ENCODE measurements at regions not wholly inside any gene's neighbourhood (a gene's known extent, or its start where the extent isn't known, plus 50 kb on each side); places are given as distances from the start of the nearest gene placed in this dataset.

DNA sequence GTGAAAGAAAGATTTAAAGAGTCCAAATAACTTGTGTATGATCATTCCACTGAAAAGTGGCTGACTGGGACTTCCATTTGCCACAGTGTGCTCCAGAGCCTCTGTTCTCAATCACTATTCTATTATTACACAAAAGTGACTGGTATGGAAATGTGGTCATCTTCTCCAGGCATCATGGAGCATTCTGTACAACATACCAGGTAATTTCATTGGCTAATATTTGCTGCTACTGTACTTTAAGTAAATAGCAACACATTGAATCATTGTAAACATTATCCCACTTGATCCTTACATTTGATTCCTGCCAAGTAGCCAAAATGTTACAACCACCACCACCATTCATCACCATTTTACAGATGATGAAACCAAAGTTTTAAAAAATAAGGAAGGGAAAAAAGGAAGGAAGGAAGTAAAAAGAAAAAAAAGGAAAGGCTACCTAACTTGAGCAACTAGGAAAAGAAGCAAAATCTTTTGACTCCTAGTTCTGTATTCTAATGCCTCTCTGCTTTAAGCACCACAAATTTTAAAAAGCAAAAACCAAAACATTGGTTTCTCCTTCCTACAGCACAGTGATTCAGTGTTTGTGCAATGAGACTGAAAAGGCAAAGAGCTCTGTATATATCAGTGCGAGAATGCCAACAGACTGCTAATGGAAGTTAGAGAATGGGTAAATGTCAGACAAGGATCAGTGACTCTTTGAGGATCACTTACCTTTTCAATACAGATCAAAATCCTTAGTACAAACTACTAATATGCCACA, 361.4 kb upstream of the PTBP2 start:
- ATAC-seq (no peak), DNase-seq (no peak)
- Histone ChIP-seq H3K27me3 (ENCODE audit: control insufficient read depth, insufficient read depth, low read length) (no peaks in the 10 kb centered on the region), H3K4me1 (ENCODE audit: control insufficient read depth, insufficient read depth, low read length) (no peaks in the 10 kb centered on the region), H3K27ac (ENCODE audit: low read length) (no peak overlapping the region), H3K9me3 (ENCODE audit: control insufficient read depth, insufficient read depth, low read length) (no peaks in the 10 kb centered on the region), H3K4me3 (ENCODE audit: low read length) (no peak overlapping the region), H3K36me3 (ENCODE audit: control insufficient read depth, insufficient read depth, low read length) (no peaks in the 10 kb centered on the region)
- no peak overlapping the region for H3K4me3 Mint-ChIP-seq
- WGBS (ENCODE audit: insufficient coverage), result no CpG with 5 or more reads among the region's 1 CpG
- TF ChIP-seq, protein P1, sequence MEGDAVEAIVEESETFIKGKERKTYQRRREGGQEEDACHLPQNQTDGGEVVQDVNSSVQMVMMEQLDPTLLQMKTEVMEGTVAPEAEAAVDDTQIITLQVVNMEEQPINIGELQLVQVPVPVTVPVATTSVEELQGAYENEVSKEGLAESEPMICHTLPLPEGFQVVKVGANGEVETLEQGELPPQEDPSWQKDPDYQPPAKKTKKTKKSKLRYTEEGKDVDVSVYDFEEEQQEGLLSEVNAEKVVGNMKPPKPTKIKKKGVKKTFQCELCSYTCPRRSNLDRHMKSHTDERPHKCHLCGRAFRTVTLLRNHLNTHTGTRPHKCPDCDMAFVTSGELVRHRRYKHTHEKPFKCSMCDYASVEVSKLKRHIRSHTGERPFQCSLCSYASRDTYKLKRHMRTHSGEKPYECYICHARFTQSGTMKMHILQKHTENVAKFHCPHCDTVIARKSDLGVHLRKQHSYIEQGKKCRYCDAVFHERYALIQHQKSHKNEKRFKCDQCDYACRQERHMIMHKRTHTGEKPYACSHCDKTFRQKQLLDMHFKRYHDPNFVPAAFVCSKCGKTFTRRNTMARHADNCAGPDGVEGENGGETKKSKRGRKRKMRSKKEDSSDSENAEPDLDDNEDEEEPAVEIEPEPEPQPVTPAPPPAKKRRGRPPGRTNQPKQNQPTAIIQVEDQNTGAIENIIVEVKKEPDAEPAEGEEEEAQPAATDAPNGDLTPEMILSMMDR (IDR thresholded peaks at IDR 0.05), result no peak
- H3K27me3 Mint-ChIP-seq (ENCODE audit: low read depth in 2 of 2), result no peaks in the 10 kb centered on the region
- H3K4me1 Mint-ChIP-seq, result no peaks in the 10 kb centered on the region
- H3K36me3 Mint-ChIP-seq, result no peaks in the 10 kb centered on the region
- no peak overlapping the region for H3K27ac Mint-ChIP-seq
- intact Hi-C loops (cut with micrococcal nuclease), result no loop called here
- H3K9me3 Mint-ChIP-seq, result peaks cover 15 to 27% of the 10 kb centered on the region in 2 donors

DNA sequence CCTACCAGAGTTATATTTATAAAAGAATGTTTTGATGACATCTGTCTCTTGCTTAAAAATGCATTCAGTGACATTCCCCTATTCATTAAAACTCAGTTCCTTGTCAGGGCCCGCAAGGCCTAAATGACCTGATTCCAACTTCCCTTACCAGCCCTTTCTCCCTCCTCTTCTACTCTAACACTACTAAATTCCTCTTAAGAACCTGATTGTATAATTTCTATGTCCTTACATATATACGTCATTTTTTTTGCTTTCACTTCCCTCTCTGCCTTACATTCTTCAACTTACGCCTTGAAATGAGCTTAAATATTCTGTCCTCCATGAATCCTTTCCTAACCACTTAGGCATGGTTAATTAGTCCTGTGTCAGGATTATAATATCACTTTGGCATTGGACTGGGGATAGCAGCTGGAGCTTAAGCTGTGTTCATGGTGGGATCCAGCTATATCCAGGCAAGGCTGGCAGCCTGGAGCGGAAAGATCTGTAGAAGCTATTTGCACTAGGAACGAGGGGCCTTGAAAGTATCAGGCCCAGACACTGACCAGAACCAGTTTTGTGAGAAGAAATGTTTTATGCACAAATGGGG, 360.2 kb upstream of the PTBP2 start:
- WGBS (ENCODE audit: insufficient coverage), result 82% methylated on average over 4 of the region's 5 CpGs
- Histone ChIP-seq H3K4me3 (ENCODE audit: low read length) (no peak overlapping the region), H3K27me3 (ENCODE audit: control insufficient read depth, insufficient read depth, low read length) (no peaks in the 10 kb centered on the region), H3K9me3 (ENCODE audit: control insufficient read depth, insufficient read depth, low read length) (no peaks in the 10 kb centered on the region), H3K36me3 (ENCODE audit: control insufficient read depth, insufficient read depth, low read length) (no peaks in the 10 kb centered on the region), H3K4me1 (ENCODE audit: control insufficient read depth, insufficient read depth, low read length) (no peaks in the 10 kb centered on the region), H3K27ac (ENCODE audit: low read length) (no peak overlapping the region)
- no peaks in the 10 kb centered on the region for H3K4me1 Mint-ChIP-seq
- TF ChIP-seq, protein P1 (IDR thresholded peaks at IDR 0.05), result no peak
- H3K9me3 Mint-ChIP-seq, result peaks cover 13 to 24% of the 10 kb centered on the region in 2 donors
- DNase-seq (no peak), ATAC-seq (no peak)
- no peak overlapping the region for H3K4me3 Mint-ChIP-seq
- H3K36me3 Mint-ChIP-seq, result no peaks in the 10 kb centered on the region
- no peak overlapping the region for H3K27ac Mint-ChIP-seq
- intact Hi-C loops (cut with micrococcal nuclease), result no loop called here
- no peaks in the 10 kb centered on the region for H3K27me3 Mint-ChIP-seq (ENCODE audit: low read depth in 2 of 2)

DNA sequence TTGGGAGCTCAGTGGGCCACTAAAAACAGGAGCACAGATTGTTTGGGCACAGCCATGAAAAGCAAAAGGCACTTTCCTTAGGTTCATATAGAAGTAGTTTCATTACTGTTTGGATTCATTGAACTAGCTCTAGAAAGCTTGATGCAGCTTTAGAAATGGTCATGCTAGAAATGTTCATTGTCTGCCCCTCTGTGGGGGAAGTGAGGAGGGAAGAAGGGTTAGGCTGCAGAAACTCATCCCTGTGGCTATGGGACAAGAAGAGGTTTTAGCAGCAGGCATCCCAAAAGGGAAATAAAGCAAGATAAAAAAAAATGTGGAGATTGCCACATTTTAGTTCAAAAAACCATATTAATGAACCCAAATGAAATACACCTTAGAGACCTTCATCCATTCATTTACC, 359.6 kb upstream of the PTBP2 start:
- Mint-ChIP-seq H3K4me3 (no peak overlapping the region), H3K4me1 (no peaks in the 10 kb centered on the region), H3K27me3 (ENCODE audit: low read depth in 2 of 2) (no peaks in the 10 kb centered on the region), H3K9me3 (peaks cover 13 to 27% of the 10 kb centered on the region in 2 donors), H3K36me3 (no peaks in the 10 kb centered on the region), H3K27ac (no peak overlapping the region)
- ATAC-seq (no peak), DNase-seq (no peak)
- Histone ChIP-seq H3K4me1 (ENCODE audit: control insufficient read depth, insufficient read depth, low read length) (no peaks in the 10 kb centered on the region), H3K4me3 (ENCODE audit: low read length) (no peak overlapping the region), H3K9me3 (ENCODE audit: control insufficient read depth, insufficient read depth, low read length) (no peaks in the 10 kb centered on the region), H3K36me3 (ENCODE audit: control insufficient read depth, insufficient read depth, low read length) (no peaks in the 10 kb centered on the region), H3K27ac (ENCODE audit: low read length) (no peak overlapping the region), H3K27me3 (ENCODE audit: control insufficient read depth, insufficient read depth, low read length) (no peaks in the 10 kb centered on the region)
- intact Hi-C loops (cut with micrococcal nuclease), result no loop called here
- TF ChIP-seq, protein P1 (IDR thresholded peaks at IDR 0.05), result no peak

DNA sequence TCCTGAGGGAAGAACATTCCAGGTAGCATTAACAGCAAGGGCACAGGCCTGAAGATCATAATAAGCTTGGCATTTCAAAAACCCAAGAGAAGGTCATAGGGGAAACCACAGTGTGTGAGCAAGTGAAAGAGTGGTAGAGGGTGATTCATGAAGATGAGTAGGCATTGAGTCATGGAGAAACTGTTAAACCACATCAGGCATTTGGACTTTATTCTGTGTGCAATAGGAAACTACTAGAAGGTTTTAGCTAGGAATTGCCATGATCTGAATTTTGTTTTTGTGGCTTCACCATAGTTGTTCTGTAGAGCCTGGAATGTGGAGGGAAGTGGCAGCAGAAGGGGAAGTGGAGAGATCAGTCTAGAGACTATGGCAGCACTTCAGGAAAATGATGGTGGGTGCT, 359.0 kb upstream of the PTBP2 start:
- ATAC-seq, result no peak
- no peak overlapping the region for H3K4me3 ChIP-seq (ENCODE audit: low read length)
- no peaks in the 10 kb centered on the region for H3K27me3 Mint-ChIP-seq (ENCODE audit: low read depth in 2 of 2)
- no peaks in the 10 kb centered on the region for H3K9me3 ChIP-seq (ENCODE audit: control insufficient read depth, insufficient read depth, low read length)
- intact Hi-C loops (cut with micrococcal nuclease), result no loop called here
- H3K36me3 ChIP-seq (ENCODE audit: control insufficient read depth, insufficient read depth, low read length), result no peaks in the 10 kb centered on the region
- peak in 1 of 2 donors; percentile 1 for DNase-seq
- H3K27ac ChIP-seq (ENCODE audit: low read length), result no peak overlapping the region
- H3K36me3 Mint-ChIP-seq, result no peaks in the 10 kb centered on the region
- no peaks in the 10 kb centered on the region for H3K4me1 ChIP-seq (ENCODE audit: control insufficient read depth, insufficient read depth, low read length)
- no peaks in the 10 kb centered on the region for H3K4me1 Mint-ChIP-seq
- TF ChIP-seq, protein P1 (IDR thresholded peaks at IDR 0.05), result no peak
- H3K27ac Mint-ChIP-seq, result no peak overlapping the region
- H3K9me3 Mint-ChIP-seq, result peaks cover 13 to 27% of the 10 kb centered on the region in 2 donors
- H3K4me3 Mint-ChIP-seq, result no peak overlapping the region
- H3K27me3 ChIP-seq (ENCODE audit: control insufficient read depth, insufficient read depth, low read length), result no peaks in the 10 kb centered on the region
